NT2/D1 (cell line): ENCODE measurements at regions not wholly inside any gene's neighbourhood (a gene's known extent, or its start where the extent isn't known, plus 50 kb on each side); places are given as distances from the start of the nearest gene placed in this dataset.

ENCODE experiments used
- SUZ12 ChIP-seq: IDR thresholded peaks from 2 replicates; pipeline ENCODE4 v1.6.1; 2011; ENCODE audit not compliant: insufficient read length, insufficient read depth; ENCODE audit errors: extremely low read depth
- YY1 ChIP-seq: IDR thresholded peaks from 2 replicates; pipeline ENCODE4 v1.6.1; 2011; ENCODE audit not compliant: insufficient read length, insufficient read depth
- ZNF274 ChIP-seq: IDR thresholded peaks from 2 replicates; pipeline ENCODE4 v1.6.1; 2011; ENCODE audit warnings: mild to moderate bottlenecking, low read depth, low read length

DNA sequence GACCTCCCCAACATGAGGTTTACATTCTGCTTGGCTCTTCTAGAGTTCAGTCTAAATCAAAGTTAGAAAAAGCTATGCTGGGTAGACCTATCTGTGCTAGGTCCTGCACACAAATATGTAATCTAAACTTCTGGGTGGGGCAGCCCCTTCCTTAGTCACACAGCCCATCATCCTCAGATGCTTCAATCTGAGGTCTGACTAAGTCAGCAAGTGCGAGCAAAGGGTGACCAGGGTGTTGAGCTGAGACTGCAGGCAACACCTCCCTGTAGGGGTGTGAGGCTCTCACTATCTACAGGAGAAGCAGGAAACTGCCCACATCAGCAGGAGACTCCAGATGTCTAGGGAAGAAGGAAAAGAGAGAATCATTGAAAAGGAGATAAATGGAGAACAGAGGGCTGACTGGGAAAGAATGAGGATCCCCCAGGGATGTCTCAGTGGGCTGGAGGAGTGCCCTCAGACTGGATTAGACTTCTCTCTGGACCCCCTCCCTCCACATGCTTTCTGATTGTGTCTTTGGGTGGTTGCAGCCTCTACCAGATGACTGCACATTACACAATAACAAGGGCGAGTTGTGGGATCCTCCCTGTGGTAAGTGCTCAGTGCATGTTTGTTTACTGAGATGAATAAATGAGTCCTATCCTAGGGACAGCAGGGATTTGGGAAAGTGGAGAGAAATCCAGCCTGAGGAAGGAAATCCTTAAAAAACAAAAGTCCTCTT, 266.2 kb upstream of the PLET1 start:
- TF ChIP-seq YY1, result no peak
- no peak for TF ChIP-seq SUZ12
- no peak for TF ChIP-seq ZNF274
